ENCODE measurements at regions not wholly inside any gene's neighbourhood (a gene's known extent, or its start where the extent isn't known, plus 50 kb on each side); places are given as distances from the start of the nearest gene placed in this dataset.

DNA sequence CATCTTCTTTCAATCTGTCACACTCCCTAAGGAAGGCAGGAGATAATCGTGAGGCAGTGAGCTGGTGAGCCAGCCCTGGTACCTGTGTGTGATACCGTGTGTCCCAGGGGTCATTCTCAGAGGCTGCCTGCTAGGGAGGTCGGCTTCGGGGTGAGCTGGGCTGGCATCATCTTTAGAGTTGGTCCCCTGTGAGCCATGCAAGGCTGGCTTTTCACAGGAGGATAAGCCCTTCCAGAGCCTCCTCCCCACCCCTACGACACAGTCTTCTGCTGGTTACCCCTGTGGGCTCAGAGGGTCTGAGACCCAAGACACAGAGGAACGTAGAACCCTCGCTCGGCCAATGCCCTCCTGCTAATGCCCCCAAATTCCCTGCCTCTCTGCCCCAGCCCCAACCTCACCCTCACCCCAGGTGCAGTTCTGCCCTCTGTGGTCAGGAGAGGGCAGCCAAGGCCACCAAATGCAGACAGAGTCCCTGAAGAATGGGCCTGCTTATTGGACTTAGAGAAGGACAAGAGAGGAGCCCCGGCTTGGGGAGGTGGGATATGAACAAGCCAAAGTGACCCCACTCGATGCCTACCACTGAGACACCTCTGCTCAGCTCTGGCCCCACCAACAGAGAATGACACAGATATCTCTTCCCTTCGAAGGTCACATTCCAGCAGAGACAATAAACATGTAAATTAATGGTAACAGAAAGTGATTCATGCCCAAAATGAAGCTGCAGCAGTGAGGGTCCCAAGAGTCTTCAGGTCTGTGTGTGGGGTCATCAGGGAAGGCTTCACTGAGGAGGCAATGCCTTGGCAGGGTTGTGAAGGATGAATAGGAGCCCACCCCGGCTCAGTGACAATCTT is 80.8 kb upstream of the CCL1 start:
- Histone ChIP-seq H3K27ac (ENCODE audit: insufficient read length, low read depth, low read length) (no peak overlapping the region), H3K4me2 (ENCODE audit: insufficient read depth, insufficient read length, low read length) (no peak overlapping the region), H3K4me1 (ENCODE audit: insufficient read depth, low read length) (0 out of 2 replicates have a peak, but pooled peaks cover 3% of the 10 kb centered on the region), H2BK15ac (ENCODE audit: low read depth, low read length) (no peak overlapping the region), H3K79me1 (ENCODE audit: insufficient read depth, low read depth, low read length, poor library complexity, severe bottlenecking) (no peaks in the 10 kb centered on the region), H3K56ac (ENCODE audit: insufficient read length, low read depth, low read length) (no peak overlapping the region), H3K79me2 (ENCODE audit: insufficient read depth, low read length) (no peaks in the 10 kb centered on the region), H3K9ac (ENCODE audit: extremely low read depth, insufficient read length, low read length) (no peak overlapping the region), H2AK5ac (ENCODE audit: insufficient read length, low read length) (no peak overlapping the region), H4K5ac (ENCODE audit: insufficient read length, low read depth, low read length) (no peak overlapping the region), H3K14ac (ENCODE audit: insufficient read depth, low read length) (no peak overlapping the region; the same call in 1 of the 2 replicates), H3K4ac (ENCODE audit: low read depth, low read length) (no peak overlapping the region), H3T11ph (ENCODE audit: low read length) (no peak overlapping the region), H3K23me2 (ENCODE audit: insufficient read length, low read depth, low read length, poor library complexity, severe bottlenecking) (no peaks in the 10 kb centered on the region), H3K23ac (ENCODE audit: insufficient read length, low read depth, low read length) (no peak overlapping the region), H2AFZ (ENCODE audit: low read length) (no peak overlapping the region), H4K8ac (replicated peaks; ENCODE audit: insufficient read length, low read depth, low read length) (no peak overlapping the region), H4K91ac (ENCODE audit: insufficient read length, low read depth, low read length) (no peak overlapping the region), H3K18ac (ENCODE audit: insufficient read length, low read depth, low read length) (no peak overlapping the region), H3K27me3 (ENCODE audit: insufficient read depth, low read length) (no peaks in the 10 kb centered on the region), H2BK20ac (ENCODE audit: low read depth, low read length, poor library complexity, severe bottlenecking) (no peak overlapping the region), H2BK12ac (ENCODE audit: insufficient read length, low read depth, low read length) (no peak overlapping the region), H4K20me1 (ENCODE audit: control insufficient read depth, insufficient read depth, insufficient read length) (no peaks in the 10 kb centered on the region), H2BK5ac (ENCODE audit: insufficient read length, low read length) (no peak overlapping the region), H3K9me3 (ENCODE audit: control insufficient read depth, low read depth, low read length) (no peaks in the 10 kb centered on the region), H2BK120ac (ENCODE audit: low read depth, low read length, poor library complexity, severe bottlenecking) (no peak overlapping the region)
- no peak overlapping the region for H3K27ac Mint-ChIP-seq
- peak; percentile 71 for DNase-seq
- no peaks in the 10 kb centered on the region for H3K9me3 Mint-ChIP-seq
- WGBS (ENCODE audit: extremely low coverage, insufficient read length, low lambda C conversion rate): no CpG with 5 or more reads among the region's 12 CpGs
- peaks cover 12 to 13% of the 10 kb centered on the region in 2 experiments for H3K4me1 Mint-ChIP-seq
- peaks cover 9% of the 10 kb centered on the region for H3K27me3 Mint-ChIP-seq (ENCODE audit: low read depth)
- H3K36me3 Mint-ChIP-seq (ENCODE audit: insufficient read depth in 1 of 3, low read depth in 3 of 3): no peaks in the 10 kb centered on the region
- TF ChIP-seq, protein P1, sequence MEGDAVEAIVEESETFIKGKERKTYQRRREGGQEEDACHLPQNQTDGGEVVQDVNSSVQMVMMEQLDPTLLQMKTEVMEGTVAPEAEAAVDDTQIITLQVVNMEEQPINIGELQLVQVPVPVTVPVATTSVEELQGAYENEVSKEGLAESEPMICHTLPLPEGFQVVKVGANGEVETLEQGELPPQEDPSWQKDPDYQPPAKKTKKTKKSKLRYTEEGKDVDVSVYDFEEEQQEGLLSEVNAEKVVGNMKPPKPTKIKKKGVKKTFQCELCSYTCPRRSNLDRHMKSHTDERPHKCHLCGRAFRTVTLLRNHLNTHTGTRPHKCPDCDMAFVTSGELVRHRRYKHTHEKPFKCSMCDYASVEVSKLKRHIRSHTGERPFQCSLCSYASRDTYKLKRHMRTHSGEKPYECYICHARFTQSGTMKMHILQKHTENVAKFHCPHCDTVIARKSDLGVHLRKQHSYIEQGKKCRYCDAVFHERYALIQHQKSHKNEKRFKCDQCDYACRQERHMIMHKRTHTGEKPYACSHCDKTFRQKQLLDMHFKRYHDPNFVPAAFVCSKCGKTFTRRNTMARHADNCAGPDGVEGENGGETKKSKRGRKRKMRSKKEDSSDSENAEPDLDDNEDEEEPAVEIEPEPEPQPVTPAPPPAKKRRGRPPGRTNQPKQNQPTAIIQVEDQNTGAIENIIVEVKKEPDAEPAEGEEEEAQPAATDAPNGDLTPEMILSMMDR (conservative IDR thresholded peaks at IDR 0.05): peak; percentile 68
- H3K4me3 Mint-ChIP-seq: no peak overlapping the region
